ENCODE measurements at regions not wholly inside any gene's neighbourhood (a gene's known extent, or its start where the extent isn't known, plus 50 kb on each side); places are given as distances from the start of the nearest gene placed in this dataset.

GRCh38 chr5:165617491-165617890, 2112.1 kb downstream of the MAT2B start:
- Histone ChIP-seq H3K27me3 (ENCODE audit: low read depth, low read length) (no peaks in the 10 kb centered on the region), H3K27ac (ENCODE audit: low read length) (no peak overlapping the region), H3K4me1 (ENCODE audit: control insufficient read depth in 1 of 2, insufficient read depth in 2 of 2, low read length in 2 of 2) (no peaks in the 10 kb centered on the region)

GRCh38 chr5:165620394-165620793, 2115.0 kb downstream of the MAT2B start:
- no peak overlapping the region for H3K4me3 ChIP-seq (ENCODE audit: low read depth in 1 of 2, low read length in 2 of 2)
- H3K36me3 ChIP-seq (ENCODE audit: control insufficient read depth in 1 of 2, insufficient read depth in 2 of 2, low read length in 2 of 2) = no peaks in the 10 kb centered on the region
- no peaks in the 10 kb centered on the region for H3K27me3 ChIP-seq (ENCODE audit: low read depth, low read length)
- H3K27ac ChIP-seq (ENCODE audit: low read length) = no peak overlapping the region
- H3K4me1 ChIP-seq (ENCODE audit: control insufficient read depth in 1 of 2, insufficient read depth in 2 of 2, low read length in 2 of 2) = peaks cover 0 to 8% of the 10 kb centered on the region in 2 donors
- no peaks in the 10 kb centered on the region for H3K9me3 ChIP-seq (ENCODE audit: control insufficient read depth in 1 of 2, low read length in 2 of 2)

More at GRCh38 chr5:165617491-165617890, 2112.1 kb downstream of the MAT2B start:
- Histone ChIP-seq H3K4me3 (ENCODE audit: low read depth in 1 of 2, low read length in 2 of 2) (no peak overlapping the region), H3K36me3 (ENCODE audit: control insufficient read depth in 1 of 2, insufficient read depth in 2 of 2, low read length in 2 of 2) (no peaks in the 10 kb centered on the region), H3K9me3 (ENCODE audit: control insufficient read depth in 1 of 2, low read length in 2 of 2) (no peaks in the 10 kb centered on the region)

GRCh38 chr5:165622864-165623536, 2117.6 kb downstream of the MAT2B start:
- Histone ChIP-seq H3K27ac (ENCODE audit: low read length) (no peak overlapping the region), H3K4me1 (ENCODE audit: control insufficient read depth in 1 of 2, insufficient read depth in 2 of 2, low read length in 2 of 2) (peaks cover 0 to 8% of the 10 kb centered on the region in 2 donors), H3K4me3 (ENCODE audit: low read depth in 1 of 2, low read length in 2 of 2) (no peak overlapping the region), H3K36me3 (ENCODE audit: control insufficient read depth in 1 of 2, insufficient read depth in 2 of 2, low read length in 2 of 2) (no peaks in the 10 kb centered on the region), H3K9me3 (ENCODE audit: control insufficient read depth in 1 of 2, low read length in 2 of 2) (no peaks in the 10 kb centered on the region), H3K27me3 (ENCODE audit: low read depth, low read length) (no peaks in the 10 kb centered on the region)

GRCh38 chr5:165624166-165624946, 2118.9 kb downstream of the MAT2B start:
- no peak overlapping the region for H3K27ac ChIP-seq (ENCODE audit: low read length)
- H3K4me3 ChIP-seq (ENCODE audit: low read depth in 1 of 2, low read length in 2 of 2) = no peak overlapping the region
- H3K9me3 ChIP-seq (ENCODE audit: control insufficient read depth in 1 of 2, low read length in 2 of 2) = no peaks in the 10 kb centered on the region
- H3K4me1 ChIP-seq (ENCODE audit: control insufficient read depth in 1 of 2, insufficient read depth in 2 of 2, low read length in 2 of 2) = peaks cover 0 to 8% of the 10 kb centered on the region in 2 donors
- H3K36me3 ChIP-seq (ENCODE audit: control insufficient read depth in 1 of 2, insufficient read depth in 2 of 2, low read length in 2 of 2) = no peaks in the 10 kb centered on the region
- no peaks in the 10 kb centered on the region for H3K27me3 ChIP-seq (ENCODE audit: low read depth, low read length)

GRCh38 chr5:165626161-165626560, 2120.7 kb downstream of the MAT2B start:
- no peak overlapping the region for H3K4me3 ChIP-seq (ENCODE audit: low read depth in 1 of 2, low read length in 2 of 2)
- no peaks in the 10 kb centered on the region for H3K27me3 ChIP-seq (ENCODE audit: low read depth, low read length)
- H3K4me1 ChIP-seq (ENCODE audit: control insufficient read depth in 1 of 2, insufficient read depth in 2 of 2, low read length in 2 of 2) = peaks cover 0 to 8% of the 10 kb centered on the region in 2 donors
- H3K9me3 ChIP-seq (ENCODE audit: control insufficient read depth in 1 of 2, low read length in 2 of 2) = no peaks in the 10 kb centered on the region
- no peaks in the 10 kb centered on the region for H3K36me3 ChIP-seq (ENCODE audit: control insufficient read depth in 1 of 2, insufficient read depth in 2 of 2, low read length in 2 of 2)
- no peak overlapping the region for H3K27ac ChIP-seq (ENCODE audit: low read length)

- H3K27me3 ChIP-seq (ENCODE audit: low read depth, low read length) = no peaks in the 10 kb centered on the region
- H3K9me3 ChIP-seq (ENCODE audit: control insufficient read depth in 1 of 2, low read length in 2 of 2) = no peaks in the 10 kb centered on the region
- no peak overlapping the region for H3K27ac ChIP-seq (ENCODE audit: low read length)
- H3K4me1 ChIP-seq (ENCODE audit: control insufficient read depth in 1 of 2, insufficient read depth in 2 of 2, low read length in 2 of 2) = peaks cover 0 to 8% of the 10 kb centered on the region in 2 donors
- H3K36me3 ChIP-seq (ENCODE audit: control insufficient read depth in 1 of 2, insufficient read depth in 2 of 2, low read length in 2 of 2) = no peaks in the 10 kb centered on the region
- no peak overlapping the region for H3K4me3 ChIP-seq (ENCODE audit: low read depth in 1 of 2, low read length in 2 of 2)
Observed at GRCh38 chr5:165627548-165628170, 2122.2 kb downstream of the MAT2B start.

GRCh38 chr5:165630261-165630778, 2124.9 kb downstream of the MAT2B start:
- no peaks in the 10 kb centered on the region for H3K9me3 ChIP-seq (ENCODE audit: control insufficient read depth in 1 of 2, low read length in 2 of 2)
- no peaks in the 10 kb centered on the region for H3K4me1 ChIP-seq (ENCODE audit: control insufficient read depth in 1 of 2, insufficient read depth in 2 of 2, low read length in 2 of 2)
- H3K27me3 ChIP-seq (ENCODE audit: low read depth, low read length) = no peaks in the 10 kb centered on the region
- H3K4me3 ChIP-seq (ENCODE audit: low read depth in 1 of 2, low read length in 2 of 2) = no peak overlapping the region
- no peaks in the 10 kb centered on the region for H3K36me3 ChIP-seq (ENCODE audit: control insufficient read depth in 1 of 2, insufficient read depth in 2 of 2, low read length in 2 of 2)
- H3K27ac ChIP-seq (ENCODE audit: low read length) = no peak overlapping the region

- Histone ChIP-seq H3K4me1 (ENCODE audit: control insufficient read depth in 1 of 2, insufficient read depth in 2 of 2, low read length in 2 of 2) (no peaks in the 10 kb centered on the region), H3K27ac (ENCODE audit: low read length) (no peak overlapping the region), H3K4me3 (ENCODE audit: low read depth in 1 of 2, low read length in 2 of 2) (no peak overlapping the region), H3K9me3 (ENCODE audit: control insufficient read depth in 1 of 2, low read length in 2 of 2) (no peaks in the 10 kb centered on the region), H3K27me3 (ENCODE audit: low read depth, low read length) (no peaks in the 10 kb centered on the region), H3K36me3 (ENCODE audit: control insufficient read depth in 1 of 2, insufficient read depth in 2 of 2, low read length in 2 of 2) (no peaks in the 10 kb centered on the region)
Observed at GRCh38 chr5:165631235-165631634, 2125.8 kb downstream of the MAT2B start.

GRCh38 chr5:165642366-165642765, 2136.9 kb downstream of the MAT2B start:
- H3K27ac ChIP-seq (ENCODE audit: low read length) = no peak overlapping the region
- H3K4me1 ChIP-seq (ENCODE audit: control insufficient read depth in 1 of 2, insufficient read depth in 2 of 2, low read length in 2 of 2) = no peaks in the 10 kb centered on the region
- H3K27me3 ChIP-seq (ENCODE audit: low read depth, low read length) = no peaks in the 10 kb centered on the region
- no peak overlapping the region for H3K4me3 ChIP-seq (ENCODE audit: low read depth in 1 of 2, low read length in 2 of 2)
- no peaks in the 10 kb centered on the region for H3K36me3 ChIP-seq (ENCODE audit: control insufficient read depth in 1 of 2, insufficient read depth in 2 of 2, low read length in 2 of 2)
- no peaks in the 10 kb centered on the region for H3K9me3 ChIP-seq (ENCODE audit: control insufficient read depth in 1 of 2, low read length in 2 of 2)

- Histone ChIP-seq H3K4me1 (ENCODE audit: control insufficient read depth in 1 of 2, insufficient read depth in 2 of 2, low read length in 2 of 2) (no peaks in the 10 kb centered on the region), H3K4me3 (ENCODE audit: low read depth in 1 of 2, low read length in 2 of 2) (no peak overlapping the region), H3K36me3 (ENCODE audit: control insufficient read depth in 1 of 2, insufficient read depth in 2 of 2, low read length in 2 of 2) (no peaks in the 10 kb centered on the region), H3K27ac (ENCODE audit: low read length) (no peak overlapping the region), H3K27me3 (ENCODE audit: low read depth, low read length) (no peaks in the 10 kb centered on the region), H3K9me3 (ENCODE audit: control insufficient read depth in 1 of 2, low read length in 2 of 2) (no peaks in the 10 kb centered on the region)
Observed at GRCh38 chr5:165665735-165666400, 2160.4 kb downstream of the MAT2B start.

- Histone ChIP-seq H3K9me3 (ENCODE audit: control insufficient read depth in 1 of 2, low read length in 2 of 2) (no peaks in the 10 kb centered on the region), H3K4me3 (ENCODE audit: low read depth in 1 of 2, low read length in 2 of 2) (no peak overlapping the region), H3K27me3 (ENCODE audit: low read depth, low read length) (no peaks in the 10 kb centered on the region)
Observed at GRCh38 chr5:165673499-165673898, 2168.1 kb downstream of the MAT2B start.

More at GRCh38 chr5:165673499-165673898, 2168.1 kb downstream of the MAT2B start:
- no peak overlapping the region for H3K27ac ChIP-seq (ENCODE audit: low read length)
- H3K4me1 ChIP-seq (ENCODE audit: control insufficient read depth in 1 of 2, insufficient read depth in 2 of 2, low read length in 2 of 2) = no peaks in the 10 kb centered on the region
- no peaks in the 10 kb centered on the region for H3K36me3 ChIP-seq (ENCODE audit: control insufficient read depth in 1 of 2, insufficient read depth in 2 of 2, low read length in 2 of 2)

Measured in muscle layer of duodenum (tissue), 2 donors.